HepG2 (cell line): ENCODE measurements at regions not wholly inside any gene's neighbourhood (a gene's known extent, or its start where the extent isn't known, plus 50 kb on each side); places are given as distances from the start of the nearest gene placed in this dataset.

Experiments used
- ATAC-seq: fragments of 200-7000 bp; cut with Tn5 transposase; 3 replicates; pipeline ENCODE4 v1.9.1; 2020; ENCODE audit warnings: mild to moderate bottlenecking, moderate library complexity
- BruUV-seq: library from RNA; stranded (reverse); fragments of 400-500 nt; replicated peaks from 2 replicates; lab custom pipeline; 2021; lab: Mats Ljungman, UMichigan
- CTCF ChIA-PET: fragments of 300-600 bp; formaldehyde crosslinking; extraction: SDS; loops from one replicate; lab custom pipeline; 2021; ENCODE audit warnings: low total read pairs, inconsistent platforms, low intra/inter-chr PET ratio; lab: Yijun Ruan, JAX
- POLR2A ChIA-PET: fragments of 350-600 bp; sonication (Branson Sonifier 250); formaldehyde crosslinking; loops from one replicate; lab custom pipeline; 2020; ENCODE audit warnings: antibody characterized with exemption, inconsistent platforms; lab: Yijun Ruan, JAX
- DNase-seq: peaks from one replicate; pipeline ENCODE4 v3.0.0-alpha.2; 2015; ENCODE audit warnings: low spot score
- FAIRE-seq: peaks from 3 replicates; lab custom pipeline; 2011; peaks lifted over from hg19 to GRCh38; lab: Jason Lieb, UNC
- H2AFZ ChIP-seq: one replicate; pipeline ENCODE4 v1.6.1; 2011; ENCODE audit warnings: low read length, inconsistent platforms
- H3K27ac ChIP-seq: fragments of 300-600 bp; 3 replicates; pipeline ENCODE4 v1.8.0; 2011; ENCODE audit warnings: mixed run types, mild to moderate bottlenecking, mixed read lengths, low read length, inconsistent platforms; ENCODE audit not compliant: insufficient read depth; ENCODE audit errors: extremely low read length
- H3K27me3 ChIP-seq, 2 experiments: fragments of 200-600 bp in 1 of 2; 2 replicates in 1 of 2; 3 replicates in 1 of 2; pipeline versions ENCODE4 v1.6.0 to v1.8.0; 2011; ENCODE audit warnings: low read length in 2 of 2, mild to moderate bottlenecking in 2 of 2, moderate library complexity in 2 of 2, inconsistent platforms in 1 of 2; ENCODE audit not compliant: insufficient read depth in 2 of 2, control insufficient read depth in 1 of 2
- H3K36me3 ChIP-seq, 2 experiments: fragments of 200-600 bp in 1 of 2; replicated peaks in 1 of 2; 2 replicates in 1 of 2; 3 replicates in 1 of 2; pipeline versions ENCODE4 v1.5.1 to v1.8.0; 2011; ENCODE audit warnings: low read length in 2 of 2, inconsistent platforms in 1 of 2; ENCODE audit not compliant: insufficient read depth in 2 of 2, control insufficient read depth in 1 of 2
- H3K4me1 ChIP-seq: 2 replicates; pipeline ENCODE4 v1.5.1; 2012; ENCODE audit warnings: low read length, inconsistent platforms; ENCODE audit not compliant: insufficient read depth
- H3K4me2 ChIP-seq: 2 replicates; pipeline ENCODE4 v1.6.0; 2011; ENCODE audit warnings: low read depth, low read length, inconsistent platforms
- H3K4me3 ChIP-seq, 3 experiments: fragments of 200-600 bp in 1 of 3; sonication (generic), shearing (Covaris generic) in 1 of 3; replicated peaks in 1 of 3; 2 replicates each; pipeline ENCODE4 v1.5.1; 2011 to 2016; ENCODE audit warnings: low read length in 3 of 3, inconsistent platforms in 2 of 3, low read depth in 2 of 3, mild to moderate bottlenecking in 2 of 3, control low read depth in 1 of 3, mixed read lengths in 1 of 3; ENCODE audit not compliant: insufficient read depth in 1 of 3
- H3K79me2 ChIP-seq: one replicate; pipeline ENCODE4 v1.6.1; 2011; ENCODE audit warnings: low read length, inconsistent platforms; ENCODE audit not compliant: insufficient read depth
- H3K9ac ChIP-seq: 2 replicates; pipeline ENCODE4 v1.6.0; 2011; ENCODE audit warnings: mild to moderate bottlenecking, low read depth, low read length, inconsistent platforms; ENCODE audit not compliant: insufficient read depth
- H3K9me3 ChIP-seq: 2 replicates; pipeline ENCODE4 v1.5.1; 2012; ENCODE audit warnings: mild to moderate bottlenecking, low read length
- H4K20me1 ChIP-seq: 2 replicates; pipeline ENCODE4 v1.6.0; 2011; ENCODE audit warnings: inconsistent platforms, mild to moderate bottlenecking, low read length, moderate library complexity; ENCODE audit not compliant: insufficient read depth
- AGO1 ChIP-seq: fragments of 200-400 bp; formaldehyde crosslinking; IDR thresholded peaks from 2 replicates; pipeline ENCODE4 v1.6.1; 2017; ENCODE audit warnings: mild to moderate bottlenecking, low read depth, low read length, moderate library complexity; ENCODE audit not compliant: poor library complexity, severe bottlenecking
- BRD4 ChIP-seq: sonication (generic); formaldehyde crosslinking; IDR thresholded peaks from 2 replicates; pipeline ENCODE4 v1.4.0; 2020; ENCODE audit warnings: missing genetic modification reagents
- CBX5 ChIP-seq: sonication (generic); formaldehyde crosslinking; IDR thresholded peaks from 2 replicates; pipeline ENCODE4 v1.4.0; 2020; ENCODE audit warnings: missing genetic modification reagents, borderline replicate concordance
- DPF2 ChIP-seq: sonication (generic); formaldehyde crosslinking; IDR thresholded peaks from 2 replicates; pipeline ENCODE4 v1.4.0; 2020; ENCODE audit warnings: mild to moderate bottlenecking, low read depth, missing genetic modification reagents, borderline replicate concordance
- FOXP1 ChIP-seq, 2 experiments: fragments of 450-650 bp in 1 of 2; IDR thresholded peaks; 2 replicates each; pipeline ENCODE4 v1.6.1; 2017 to 2018; ENCODE audit warnings: antibody characterized with exemption in 1 of 2
- IRF2 ChIP-seq: IDR thresholded peaks from 2 replicates; pipeline ENCODE4 v1.6.1; 2018; ENCODE audit warnings: missing genetic modification reagents, missing compliant biosample characterization
- MLLT10 ChIP-seq: sonication (generic); formaldehyde crosslinking; IDR thresholded peaks from 2 replicates; pipeline ENCODE4 v1.4.0; 2020; ENCODE audit warnings: missing genetic modification reagents
- SIX4 ChIP-seq: sonication (generic); formaldehyde crosslinking; IDR thresholded peaks from 2 replicates; pipeline ENCODE4 v1.4.0; 2020; ENCODE audit warnings: missing genetic modification reagents
- ZFY ChIP-seq: sonication (generic); formaldehyde crosslinking; IDR thresholded peaks from 2 replicates; pipeline ENCODE4 v1.4.0; 2020; ENCODE audit warnings: missing genetic modification reagents
- ZNF180 ChIP-seq: sonication (generic); formaldehyde crosslinking; IDR thresholded peaks from 2 replicates; pipeline ENCODE4 v1.4.0; 2020; ENCODE audit warnings: low read depth, missing genetic modification reagents, borderline replicate concordance
- WGBS: methylation state at CpG from one replicate; pipeline ENCODE4 v1.1.6; 2017; ENCODE audit warnings: low lambda C conversion rate; 5-methylcytosine and 5-hydroxymethylcytosine counted together
- in situ Hi-C: cut with HindIII; loops from 2 replicates; pipeline ENCODE4 v1.10.0; 2017; ENCODE audit warnings: low pct_unique_long_range_greater_than_20kb; ENCODE audit not compliant: extremely low pct_ligation_motif_present
- intact Hi-C: fragments of 100-400 bp; cut with micrococcal nuclease; formaldehyde crosslinking; loops from one replicate; pipeline ENCODE4 v1.10.0; 2022; ENCODE audit not compliant: unreplicated experiment
- TF ChIP-seq, protein P1 (sequence below): sonication (generic); formaldehyde crosslinking; IDR thresholded peaks from 2 replicates; pipeline ENCODE4 v1.4.0; 2020; ENCODE audit warnings: missing genetic modification reagents, borderline replicate concordance
- TF ChIP-seq, protein P2 (sequence below): IDR thresholded peaks from 2 replicates; pipeline ENCODE4 v1.6.1; 2016

DNA sequence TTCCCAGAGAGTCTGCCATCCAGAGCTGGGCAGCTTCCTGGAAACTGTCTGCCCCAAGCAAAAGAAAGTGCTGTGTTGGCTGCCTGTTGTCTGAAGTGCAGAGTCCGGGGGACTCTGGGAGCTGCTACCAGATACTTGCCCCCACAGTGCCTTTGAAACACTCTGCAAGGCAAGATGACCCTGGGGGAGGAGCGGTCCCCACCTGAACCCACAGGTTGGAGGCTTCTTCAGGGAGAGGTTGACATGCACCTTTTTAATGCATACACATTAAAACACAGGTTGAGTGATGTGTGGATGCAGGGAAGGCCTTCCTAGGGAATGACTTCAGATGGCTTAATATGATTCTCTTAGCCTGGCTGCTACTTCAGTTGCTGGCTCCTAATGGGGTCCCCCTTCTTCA is 479.5 kb downstream of the ZNF536 start:
- no peaks in the 10 kb centered on the region for H3K27me3 ChIP-seq
- DNase-seq (no peak), ATAC-seq (no peak)
- no peak overlapping the region for H2AFZ ChIP-seq
- H3K36me3 ChIP-seq: no peaks in the 10 kb centered on the region
- POLR2A ChIA-PET: no interaction called here
- no TSS peak for BruUV-seq
- H3K79me2 ChIP-seq: no peaks in the 10 kb centered on the region
- intact Hi-C loops: no loop called here
- CTCF ChIA-PET: no interaction called here
- in situ Hi-C loops: no loop called here
- no peaks in the 10 kb centered on the region for H3K4me1 ChIP-seq
- no peak overlapping the region for H3K4me2 ChIP-seq
- H3K9ac ChIP-seq: no peak overlapping the region
- H4K20me1 ChIP-seq: no peaks in the 10 kb centered on the region
- no CpG with 5 or more reads among the region's 2 CpGs for WGBS
- peaks cover 74% of the 10 kb centered on the region for H3K9me3 ChIP-seq
- no peak for TF ChIP-seq ZFY
- TF ChIP-seq, protein P1, sequence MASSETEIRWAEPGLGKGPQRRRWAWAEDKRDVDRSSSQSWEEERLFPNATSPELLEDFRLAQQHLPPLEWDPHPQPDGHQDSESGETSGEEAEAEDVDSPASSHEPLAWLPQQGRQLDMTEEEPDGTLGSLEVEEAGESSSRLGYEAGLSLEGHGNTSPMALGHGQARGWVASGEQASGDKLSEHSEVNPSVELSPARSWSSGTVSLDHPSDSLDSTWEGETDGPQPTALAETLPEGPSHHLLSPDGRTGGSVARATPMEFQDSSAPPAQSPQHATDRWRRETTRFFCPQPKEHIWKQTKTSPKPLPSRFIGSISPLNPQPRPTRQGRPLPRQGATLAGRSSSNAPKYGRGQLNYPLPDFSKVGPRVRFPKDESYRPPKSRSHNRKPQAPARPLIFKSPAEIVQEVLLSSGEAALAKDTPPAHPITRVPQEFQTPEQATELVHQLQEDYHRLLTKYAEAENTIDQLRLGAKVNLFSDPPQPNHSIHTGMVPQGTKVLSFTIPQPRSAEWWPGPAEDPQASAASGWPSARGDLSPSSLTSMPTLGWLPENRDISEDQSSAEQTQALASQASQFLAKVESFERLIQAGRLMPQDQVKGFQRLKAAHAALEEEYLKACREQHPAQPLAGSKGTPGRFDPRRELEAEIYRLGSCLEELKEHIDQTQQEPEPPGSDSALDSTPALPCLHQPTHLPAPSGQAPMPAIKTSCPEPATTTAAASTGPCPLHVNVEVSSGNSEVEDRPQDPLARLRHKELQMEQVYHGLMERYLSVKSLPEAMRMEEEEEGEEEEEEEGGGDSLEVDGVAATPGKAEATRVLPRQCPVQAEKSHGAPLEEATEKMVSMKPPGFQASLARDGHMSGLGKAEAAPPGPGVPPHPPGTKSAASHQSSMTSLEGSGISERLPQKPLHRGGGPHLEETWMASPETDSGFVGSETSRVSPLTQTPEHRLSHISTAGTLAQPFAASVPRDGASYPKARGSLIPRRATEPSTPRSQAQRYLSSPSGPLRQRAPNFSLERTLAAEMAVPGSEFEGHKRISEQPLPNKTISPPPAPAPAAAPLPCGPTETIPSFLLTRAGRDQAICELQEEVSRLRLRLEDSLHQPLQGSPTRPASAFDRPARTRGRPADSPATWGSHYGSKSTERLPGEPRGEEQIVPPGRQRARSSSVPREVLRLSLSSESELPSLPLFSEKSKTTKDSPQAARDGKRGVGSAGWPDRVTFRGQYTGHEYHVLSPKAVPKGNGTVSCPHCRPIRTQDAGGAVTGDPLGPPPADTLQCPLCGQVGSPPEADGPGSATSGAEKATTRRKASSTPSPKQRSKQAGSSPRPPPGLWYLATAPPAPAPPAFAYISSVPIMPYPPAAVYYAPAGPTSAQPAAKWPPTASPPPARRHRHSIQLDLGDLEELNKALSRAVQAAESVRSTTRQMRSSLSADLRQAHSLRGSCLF (CRISPR knock-in tag): no peak
- TF ChIP-seq SIX4: no peak
- TF ChIP-seq, protein P2, sequence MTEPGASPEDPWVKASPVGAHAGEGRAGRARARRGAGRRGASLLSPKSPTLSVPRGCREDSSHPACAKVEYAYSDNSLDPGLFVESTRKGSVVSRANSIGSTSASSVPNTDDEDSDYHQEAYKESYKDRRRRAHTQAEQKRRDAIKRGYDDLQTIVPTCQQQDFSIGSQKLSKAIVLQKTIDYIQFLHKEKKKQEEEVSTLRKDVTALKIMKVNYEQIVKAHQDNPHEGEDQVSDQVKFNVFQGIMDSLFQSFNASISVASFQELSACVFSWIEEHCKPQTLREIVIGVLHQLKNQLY: no peak
- no peak for TF ChIP-seq BRD4
- TF ChIP-seq IRF2 (CRISPR knock-in tag): no peak
- no peak for TF ChIP-seq DPF2 (CRISPR knock-in tag)
- no peak for TF ChIP-seq MLLT10 (CRISPR knock-in tag)
- TF ChIP-seq CBX5: no peak
- TF ChIP-seq FOXP1 (IDR thresholded peaks at IDR 0.05): no peak
- no peak for TF ChIP-seq FOXP1 (CRISPR knock-in tag; IDR thresholded peaks at IDR 0.05)
- TF ChIP-seq AGO1: no peak
- no peak for TF ChIP-seq ZNF180 (CRISPR knock-in tag)
- TF ChIP-seq, all 625 proteins: peak for 0
- H3K27ac ChIP-seq: no peak overlapping the region
- H3K4me3 ChIP-seq: no peak overlapping the region
- no peak for FAIRE-seq
